SK-N-SH (cell line): ENCODE measurements at regions not wholly inside any gene's neighbourhood (a gene's known extent, or its start where the extent isn't known, plus 50 kb on each side); places are given as distances from the start of the nearest gene placed in this dataset.

Experiments used
- CTCF ChIA-PET: fragments of 300-600, 350-600 bp; formaldehyde crosslinking; extraction: SDS; loops from one replicate; lab custom pipeline; 2021; lab: Yijun Ruan, JAX
- POLR2A ChIA-PET: fragments of 350-600 bp; sonication (Branson Sonifier 250); formaldehyde crosslinking; extraction: SDS; loops from one replicate; lab custom pipeline; 2020; ENCODE audit warnings: antibody characterized with exemption, inconsistent platforms; lab: Yijun Ruan, JAX
- DNase-seq: peaks from one replicate; pipeline ENCODE4 v3.0.0; 2012
- H2AFZ ChIP-seq: fragments of 200-600 bp; sonication (generic); 2 replicates; pipeline ENCODE4 v1.8.1; 2016; ENCODE audit warnings: antibody characterized with exemption, mild to moderate bottlenecking, low read depth
- H3F3A ChIP-seq: fragments of 200-600 bp; sonication (generic); replicated peaks from 2 replicates; pipeline ENCODE3; 2016; ENCODE audit warnings: antibody characterized with exemption, mild to moderate bottlenecking; ENCODE audit not compliant: insufficient read depth
- H3K27ac ChIP-seq, 2 experiments: fragments of 200-500 bp in 1 of 2; fragments of 200-600 bp in 1 of 2; sonication (Bioruptor generic) in 1 of 2; sonication (generic), shearing (Covaris generic) in 1 of 2; 2 replicates each; pipeline versions ENCODE4 v1.5.1 to v1.6.1; 2014 to 2016; ENCODE audit warnings: low read depth in 2 of 2, inconsistent platforms in 1 of 2, low read length in 1 of 2, mild to moderate bottlenecking in 1 of 2, mixed read lengths in 1 of 2
- H3K27me3 ChIP-seq: fragments of 200-600 bp; sonication (generic), shearing (Covaris generic); 2 replicates; pipeline ENCODE4 v1.6.1; 2016; ENCODE audit warnings: mixed run types; ENCODE audit not compliant: insufficient read depth
- H3K36me3 ChIP-seq, 2 experiments: fragments of 200-500 bp in 1 of 2; fragments of 200-600 bp in 1 of 2; sonication (Bioruptor generic) in 1 of 2; sonication (generic) in 1 of 2; replicated peaks in 1 of 2; 2 replicates each; pipeline versions ENCODE3 to v1.5.1; 2014 to 2016; ENCODE audit warnings: low read length in 1 of 2, mild to moderate bottlenecking in 1 of 2; ENCODE audit not compliant: insufficient read depth in 2 of 2, control insufficient read depth in 1 of 2
- H3K4me1 ChIP-seq, 2 experiments: fragments of 200-500 bp in 1 of 2; fragments of 200-600 bp in 1 of 2; sonication (Bioruptor generic) in 1 of 2; sonication (generic), shearing (Covaris generic) in 1 of 2; 2 replicates each; pipeline versions ENCODE4 v1.5.1 to v1.6.1; 2014 to 2016; ENCODE audit warnings: low read depth in 1 of 2, low read length in 1 of 2, mixed run types in 1 of 2; ENCODE audit not compliant: insufficient read depth in 2 of 2, control insufficient read depth in 1 of 2
- H3K4me2 ChIP-seq: fragments of 200-600 bp; sonication (generic), shearing (Covaris generic); 2 replicates; pipeline ENCODE4 v1.6.1; 2017; ENCODE audit warnings: mixed run types
- H3K4me3 ChIP-seq, 2 experiments: fragments of 200-500 bp in 1 of 2; fragments of 200-600 bp in 1 of 2; sonication (Bioruptor generic) in 1 of 2; sonication (generic), shearing (Covaris generic) in 1 of 2; 2 replicates each; pipeline versions ENCODE4 v1.5.1 to v1.8.1; 2014 to 2016; ENCODE audit warnings: low read depth in 2 of 2, inconsistent platforms in 1 of 2, low read length in 1 of 2, mild to moderate bottlenecking in 1 of 2, mixed read lengths in 1 of 2, moderate library complexity in 1 of 2
- H3K79me2 ChIP-seq: fragments of 200-600 bp; sonication (generic); 2 replicates; pipeline ENCODE4 v1.8.1; 2017; ENCODE audit warnings: mild to moderate bottlenecking; ENCODE audit not compliant: insufficient read depth
- H3K9ac ChIP-seq: fragments of 200-600 bp; sonication (generic); 2 replicates; pipeline ENCODE4 v1.6.1; 2017; ENCODE audit warnings: mixed run types
- H3K9me2 ChIP-seq: fragments of 200-600 bp; sonication (generic); 2 replicates; pipeline ENCODE4 v1.6.1; 2017; ENCODE audit warnings: mixed run types
- H3K9me3 ChIP-seq: fragments of 200-600 bp; sonication (generic); 2 replicates; pipeline ENCODE4 v1.6.1; 2017; ENCODE audit warnings: mixed run types, mild to moderate bottlenecking, moderate library complexity
- H4K20me1 ChIP-seq: fragments of 200-600 bp; sonication (generic); 2 replicates; pipeline ENCODE4 v1.6.1; 2017; ENCODE audit warnings: mild to moderate bottlenecking, mixed run types; ENCODE audit not compliant: insufficient read depth
- CHD2 ChIP-seq: fragments of 150-350 bp; IDR thresholded peaks from 2 replicates; pipeline ENCODE4 v1.6.1; 2018; ENCODE audit warnings: low read length; ENCODE audit not compliant: partially characterized antibody
- EP300 ChIP-seq, 2 experiments: IDR thresholded peaks; 2 replicates each; pipeline versions ENCODE4 v1.4.0 to v1.6.1; 2012; ENCODE audit warnings: borderline replicate concordance in 1 of 2, low read depth in 1 of 2, low read length in 1 of 2
- FOXM1 ChIP-seq: IDR thresholded peaks from 2 replicates; pipeline ENCODE4 v1.4.0; 2012; ENCODE audit warnings: low read depth, mild to moderate bottlenecking
- GATA2 ChIP-seq: sonication (generic); formaldehyde crosslinking; IDR thresholded peaks from 2 replicates; pipeline ENCODE4 v1.5.0; 2020; ENCODE audit warnings: mild to moderate bottlenecking, missing genetic modification reagents
- RAD21 ChIP-seq: IDR thresholded peaks from 2 replicates; pipeline ENCODE4 v1.6.1; 2012; ENCODE audit warnings: mild to moderate bottlenecking, low read length
- RFX5 ChIP-seq: IDR thresholded peaks from 2 replicates; pipeline ENCODE4 v1.6.1; 2012; ENCODE audit warnings: mild to moderate bottlenecking, improper control_type of control experiment, low read length
- YY1 ChIP-seq: IDR thresholded peaks from 2 replicates; pipeline ENCODE4 v1.4.0; 2012; ENCODE audit warnings: low read depth, mild to moderate bottlenecking
- WGBS: methylation state at CpG from one replicate; pipeline ENCODE4 v1.1.6; 2017; ENCODE audit warnings: low lambda C conversion rate; 5-methylcytosine and 5-hydroxymethylcytosine counted together
- TF ChIP-seq, protein P1 (sequence below): IDR thresholded peaks from 2 replicates; pipeline ENCODE4 v1.6.1; 2012; ENCODE audit warnings: mild to moderate bottlenecking, low read depth, low read length, moderate library complexity
- TF ChIP-seq, protein P2 (sequence below): fragments of 200-600 bp; sonication (generic); IDR thresholded peaks from 2 replicates; pipeline ENCODE4 v1.6.1; 2017; ENCODE audit warnings: antibody characterized with exemption, mild to moderate bottlenecking, moderate library complexity

DNA sequence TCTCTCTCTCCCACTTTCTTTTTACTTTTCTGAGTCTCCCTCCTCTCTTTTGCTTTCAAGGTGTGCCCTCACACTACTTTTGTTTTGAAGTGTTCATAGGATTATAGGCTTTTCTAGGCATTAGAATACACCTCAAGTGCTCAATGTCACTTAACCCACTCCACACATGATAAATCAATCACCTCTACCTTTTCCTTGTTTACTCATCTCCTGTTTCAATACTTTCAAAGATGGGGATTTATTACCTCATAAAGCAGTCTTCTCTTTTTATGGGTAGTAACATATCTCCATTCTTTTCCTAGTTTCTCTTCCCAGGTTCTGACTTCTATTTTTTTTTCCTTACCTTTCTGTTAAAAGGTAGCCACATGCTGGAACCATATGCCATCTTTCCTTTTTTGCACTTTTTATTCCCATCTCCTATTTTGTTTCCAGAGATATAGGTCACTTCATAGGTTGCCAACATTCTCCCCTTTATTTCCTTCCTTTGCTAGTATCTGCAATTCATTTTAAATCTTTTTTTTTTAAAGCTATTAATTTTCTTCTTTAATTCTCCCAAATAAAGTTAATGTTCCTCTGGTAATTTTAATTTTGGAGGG lies 137.6 kb upstream of the SLC10A2 start:
- no peak for DNase-seq
- H3K4me2 ChIP-seq = no peak overlapping the region
- no peaks in the 10 kb centered on the region for H3K79me2 ChIP-seq
- no peak overlapping the region for H3K4me3 ChIP-seq
- no peaks in the 10 kb centered on the region for H3K27me3 ChIP-seq
- ChIA-PET POLR2A (no interaction called here), CTCF (no interaction called here)
- no peaks in the 10 kb centered on the region for H3K36me3 ChIP-seq
- H4K20me1 ChIP-seq = no peaks in the 10 kb centered on the region
- no peaks in the 10 kb centered on the region for H3F3A ChIP-seq
- no peaks in the 10 kb centered on the region for H3K4me1 ChIP-seq
- H2AFZ ChIP-seq = no peak overlapping the region
- no peak overlapping the region for H3K27ac ChIP-seq
- H3K9me3 ChIP-seq = no peaks in the 10 kb centered on the region
- H3K9me2 ChIP-seq = no peaks in the 10 kb centered on the region
- no peak overlapping the region for H3K9ac ChIP-seq
- TF ChIP-seq CHD2 (no peak), RAD21 (no peak), YY1 (no peak)
- TF ChIP-seq, protein P1, sequence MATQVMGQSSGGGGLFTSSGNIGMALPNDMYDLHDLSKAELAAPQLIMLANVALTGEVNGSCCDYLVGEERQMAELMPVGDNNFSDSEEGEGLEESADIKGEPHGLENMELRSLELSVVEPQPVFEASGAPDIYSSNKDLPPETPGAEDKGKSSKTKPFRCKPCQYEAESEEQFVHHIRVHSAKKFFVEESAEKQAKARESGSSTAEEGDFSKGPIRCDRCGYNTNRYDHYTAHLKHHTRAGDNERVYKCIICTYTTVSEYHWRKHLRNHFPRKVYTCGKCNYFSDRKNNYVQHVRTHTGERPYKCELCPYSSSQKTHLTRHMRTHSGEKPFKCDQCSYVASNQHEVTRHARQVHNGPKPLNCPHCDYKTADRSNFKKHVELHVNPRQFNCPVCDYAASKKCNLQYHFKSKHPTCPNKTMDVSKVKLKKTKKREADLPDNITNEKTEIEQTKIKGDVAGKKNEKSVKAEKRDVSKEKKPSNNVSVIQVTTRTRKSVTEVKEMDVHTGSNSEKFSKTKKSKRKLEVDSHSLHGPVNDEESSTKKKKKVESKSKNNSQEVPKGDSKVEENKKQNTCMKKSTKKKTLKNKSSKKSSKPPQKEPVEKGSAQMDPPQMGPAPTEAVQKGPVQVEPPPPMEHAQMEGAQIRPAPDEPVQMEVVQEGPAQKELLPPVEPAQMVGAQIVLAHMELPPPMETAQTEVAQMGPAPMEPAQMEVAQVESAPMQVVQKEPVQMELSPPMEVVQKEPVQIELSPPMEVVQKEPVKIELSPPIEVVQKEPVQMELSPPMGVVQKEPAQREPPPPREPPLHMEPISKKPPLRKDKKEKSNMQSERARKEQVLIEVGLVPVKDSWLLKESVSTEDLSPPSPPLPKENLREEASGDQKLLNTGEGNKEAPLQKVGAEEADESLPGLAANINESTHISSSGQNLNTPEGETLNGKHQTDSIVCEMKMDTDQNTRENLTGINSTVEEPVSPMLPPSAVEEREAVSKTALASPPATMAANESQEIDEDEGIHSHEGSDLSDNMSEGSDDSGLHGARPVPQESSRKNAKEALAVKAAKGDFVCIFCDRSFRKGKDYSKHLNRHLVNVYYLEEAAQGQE = no peak
- TF ChIP-seq, protein P2, sequence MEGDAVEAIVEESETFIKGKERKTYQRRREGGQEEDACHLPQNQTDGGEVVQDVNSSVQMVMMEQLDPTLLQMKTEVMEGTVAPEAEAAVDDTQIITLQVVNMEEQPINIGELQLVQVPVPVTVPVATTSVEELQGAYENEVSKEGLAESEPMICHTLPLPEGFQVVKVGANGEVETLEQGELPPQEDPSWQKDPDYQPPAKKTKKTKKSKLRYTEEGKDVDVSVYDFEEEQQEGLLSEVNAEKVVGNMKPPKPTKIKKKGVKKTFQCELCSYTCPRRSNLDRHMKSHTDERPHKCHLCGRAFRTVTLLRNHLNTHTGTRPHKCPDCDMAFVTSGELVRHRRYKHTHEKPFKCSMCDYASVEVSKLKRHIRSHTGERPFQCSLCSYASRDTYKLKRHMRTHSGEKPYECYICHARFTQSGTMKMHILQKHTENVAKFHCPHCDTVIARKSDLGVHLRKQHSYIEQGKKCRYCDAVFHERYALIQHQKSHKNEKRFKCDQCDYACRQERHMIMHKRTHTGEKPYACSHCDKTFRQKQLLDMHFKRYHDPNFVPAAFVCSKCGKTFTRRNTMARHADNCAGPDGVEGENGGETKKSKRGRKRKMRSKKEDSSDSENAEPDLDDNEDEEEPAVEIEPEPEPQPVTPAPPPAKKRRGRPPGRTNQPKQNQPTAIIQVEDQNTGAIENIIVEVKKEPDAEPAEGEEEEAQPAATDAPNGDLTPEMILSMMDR = no peak

DNA sequence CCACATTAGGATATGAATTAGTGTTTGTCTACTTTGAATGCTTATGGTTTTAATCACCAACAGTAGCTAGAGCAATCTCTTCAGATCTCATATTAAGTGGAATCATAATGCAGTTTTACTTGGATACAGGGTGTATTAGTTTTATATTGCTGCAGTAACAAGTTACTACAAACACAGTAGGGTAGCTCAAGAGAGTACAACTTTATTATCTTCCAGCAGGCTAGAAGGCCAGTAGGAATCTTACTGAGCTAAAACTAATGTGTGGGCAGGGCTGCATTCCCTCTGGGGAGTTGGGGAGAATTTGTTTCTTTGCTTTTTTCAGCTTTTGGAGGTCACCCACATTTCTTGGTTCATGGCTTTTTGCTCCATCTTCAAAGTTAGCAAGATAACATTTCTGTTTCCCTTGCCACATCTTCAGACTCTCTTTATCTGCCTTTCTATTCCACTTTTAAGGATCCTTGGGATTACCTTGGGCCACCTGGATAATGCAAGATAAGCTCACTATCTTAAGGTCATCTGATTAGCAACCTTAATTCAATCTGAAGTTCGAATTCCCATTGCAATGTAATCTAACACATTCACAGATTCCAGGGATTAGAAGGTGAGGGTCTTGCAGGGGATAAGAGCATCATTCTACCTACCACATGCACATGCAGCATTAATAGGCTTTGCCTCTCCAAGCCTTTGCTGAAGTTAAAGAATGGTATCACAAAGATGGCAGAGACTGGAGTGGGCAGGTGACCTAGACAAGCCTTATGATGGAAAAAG lies 134.1 kb upstream of the SLC10A2 start:
- H3K4me1 ChIP-seq = no peaks in the 10 kb centered on the region
- H3F3A ChIP-seq = no peaks in the 10 kb centered on the region
- CTCF ChIA-PET = interaction anchor here (1.0 kb wide), 1 partner anchor 12 kb away, joined by 3 read pairs; no protein-coding TSS in a partner anchor

More for the DNA sequence above, 134.1 kb upstream of the SLC10A2 start:
- no peak overlapping the region for H2AFZ ChIP-seq
- no peaks in the 10 kb centered on the region for H3K9me2 ChIP-seq
- POLR2A ChIA-PET = no interaction called here
- no peaks in the 10 kb centered on the region for H3K27me3 ChIP-seq
- no peaks in the 10 kb centered on the region for H4K20me1 ChIP-seq
- no peak for DNase-seq
- H3K27ac ChIP-seq = no peak overlapping the region
- no peak overlapping the region for H3K4me3 ChIP-seq
- H3K36me3 ChIP-seq = no peaks in the 10 kb centered on the region
- no peaks in the 10 kb centered on the region for H3K9me3 ChIP-seq
- H3K9ac ChIP-seq = no peak overlapping the region
- 11% methylated on average over 1 of the region's 1 CpG for WGBS
- TF ChIP-seq EP300 (IDR thresholded peaks at IDR 0.05; ENCODE audit: borderline replicate concordance in 1 of 2, low read depth in 1 of 2, low read length in 1 of 2) (no peak), RAD21 (no peak), GATA2 (CRISPR knock-in tag) (no peak), FOXM1 (no peak), RFX5 (no peak)
- TF ChIP-seq, all 33 proteins: peak for 0
- Histone ChIP-seq H3K79me2 (no peaks in the 10 kb centered on the region), H3K4me2 (no peak overlapping the region)
